GM21786 (cell line): ENCODE measurements at regions not wholly inside any gene's neighbourhood (a gene's known extent, or its start where the extent isn't known, plus 50 kb on each side); places are given as distances from the start of the nearest gene placed in this dataset.
A peak's percentile ranks its signal among the peaks of the same experiment; 100 is the strongest.
"Not testable (repeated sequence)": the region's sequence is repeated elsewhere in the genome, so short reads cannot be mapped to it uniquely, and the experiment has no call there.

Source experiments
- ATAC-seq: cut with Tn5 transposase; IDR thresholded peaks from one replicate; pipeline ENCODE4 v1.9.1; 2021; ENCODE audit not compliant: unreplicated experiment

GRCh38 chr6:137313928-137314855, 95.0 kb upstream of the IFNGR1 start:
- no peak for ATAC-seq

- no peak for ATAC-seq
These were observed 94.0 kb upstream of the IFNGR1 start for GRCh38 chr6:137313211-137313610.

GRCh38 chr6:137311940-137312339, 92.8 kb upstream of the IFNGR1 start:
- ATAC-seq = no peak

- ATAC-seq = no peak
These were observed 90.0 kb upstream of the IFNGR1 start for GRCh38 chr6:137309078-137309762.

GRCh38 chr6:137307163-137307854, 88.1 kb upstream of the IFNGR1 start:
- ATAC-seq = no peak

- ATAC-seq = no peak
These were observed 86.5 kb upstream of the IFNGR1 start for GRCh38 chr6:137305691-137306090.

- no peak for ATAC-seq
These were observed 85.0 kb upstream of the IFNGR1 start for GRCh38 chr6:137304020-137304780.

- no peak for ATAC-seq
These were observed 84.3 kb upstream of the IFNGR1 start for GRCh38 chr6:137303441-137303840.

- ATAC-seq = no peak
These were observed 80.5 kb upstream of the IFNGR1 start for GRCh38 chr6:137299681-137300080.

- no peak for ATAC-seq
These were observed 78.7 kb upstream of the IFNGR1 start for GRCh38 chr6:137297887-137298286.

GRCh38 chr6:137292326-137292725, 73.1 kb upstream of the IFNGR1 start:
- not testable (repeated sequence) for ATAC-seq

- ATAC-seq = no peak
These were observed 72.3 kb upstream of the IFNGR1 start for GRCh38 chr6:137291441-137291840.

- ATAC-seq = no peak
These were observed 71.5 kb upstream of the IFNGR1 start for GRCh38 chr6:137290601-137291261.

- ATAC-seq = no peak
These were observed 67.7 kb upstream of the IFNGR1 start for GRCh38 chr6:137286916-137287315.

GRCh38 chr6:137286368-137286767, 67.2 kb upstream of the IFNGR1 start:
- no peak for ATAC-seq

GRCh38 chr6:137284811-137285110, 65.6 kb upstream of the IFNGR1 start:
- no peak for ATAC-seq

GRCh38 chr6:137283940-137284810, 65.0 kb upstream of the IFNGR1 start:
- peak; percentile 79 for ATAC-seq

- ATAC-seq = no peak
These were observed 63.9 kb upstream of the IFNGR1 start for GRCh38 chr6:137283080-137283479.

- peak; percentile 31 for ATAC-seq
These were observed 63.1 kb upstream of the IFNGR1 start for GRCh38 chr6:137282254-137282653.

GRCh38 chr6:137279279-137279678, 60.1 kb upstream of the IFNGR1 start:
- ATAC-seq = not testable (repeated sequence)
